A549 (cell line): ENCODE measurements at regions not wholly inside any gene's neighbourhood (a gene's known extent, or its start where the extent isn't known, plus 50 kb on each side); places are given as distances from the start of the nearest gene placed in this dataset.

ENCODE experiments used
- BHLHE40 ChIP-seq: IDR thresholded peaks from 2 replicates; pipeline ENCODE4 v1.6.1; 2012; ENCODE audit warnings: low read depth, low read length, inconsistent platforms
- CTCF ChIP-seq: fragments of >200 bp; sonication (Bioruptor Twin); formaldehyde crosslinking; IDR thresholded peaks from 3 replicates; pipeline ENCODE4 v1.5.1; 2016
- POLR2A ChIP-seq: IDR thresholded peaks from 2 replicates; pipeline ENCODE4 v1.6.1; 2012; ENCODE audit warnings: mild to moderate bottlenecking, low read length

GRCh38 chr6:146961831-146962230, 242.4 kb upstream of the STXBP5 start:
- TF ChIP-seq CTCF (no peak), BHLHE40 (no peak), POLR2A (no peak)
